SK-N-SH treated with all-trans-retinoic acid at 6 μM for 48 hours (cell line): ENCODE measurements at regions not wholly inside any gene's neighbourhood (a gene's known extent, or its start where the extent isn't known, plus 50 kb on each side); places are given as distances from the start of the nearest gene placed in this dataset.
A peak's percentile ranks its signal among the peaks of the same experiment; 100 is the strongest.

ENCODE experiments used
- ATAC-seq: fragments of 200-7000 bp; cut with Tn5 transposase; 3 replicates; pipeline ENCODE4 v1.9.1; 2020; ENCODE audit warnings: mild to moderate bottlenecking, moderate library complexity
- ARNTL ChIP-seq: fragments of 450-650 bp; formaldehyde crosslinking; IDR thresholded peaks from 2 replicates; pipeline ENCODE4 v1.5.0; 2020; ENCODE audit warnings: low read depth, mild to moderate bottlenecking, moderate library complexity, borderline replicate concordance
- BACH2 ChIP-seq: fragments of 250-450 bp; sonication (Bioruptor Pico); IDR thresholded peaks from 2 replicates; pipeline ENCODE4 v1.9.0; 2021; ENCODE audit warnings: mild to moderate bottlenecking, borderline replicate concordance
- CSDC2 ChIP-seq: fragments of 250-450 bp; sonication (Bioruptor Pico); IDR thresholded peaks from 2 replicates; pipeline ENCODE4 v1.5.0; 2020; ENCODE audit warnings: mild to moderate bottlenecking, moderate library complexity
- ESRRG ChIP-seq: fragments of 250-450 bp; sonication (Bioruptor Pico); IDR thresholded peaks from 2 replicates; pipeline ENCODE4 v1.6.1; 2021; ENCODE audit warnings: mild to moderate bottlenecking
- GLIS3 ChIP-seq: fragments of 250-450 bp; sonication (Bioruptor Pico); IDR thresholded peaks from 2 replicates; pipeline ENCODE4 v1.5.0; 2020; ENCODE audit warnings: mild to moderate bottlenecking, moderate library complexity
- ISL1 ChIP-seq: fragments of 250-450 bp; sonication (Bioruptor Pico); IDR thresholded peaks from 2 replicates; pipeline ENCODE4 v2.1.2; 2022; ENCODE audit warnings: mild to moderate bottlenecking, moderate library complexity
- OSR1 ChIP-seq: fragments of 250-450 bp; sonication (Bioruptor Pico); IDR thresholded peaks from 2 replicates; pipeline ENCODE4 v1.8.0; 2022; ENCODE audit warnings: moderate library complexity, mild to moderate bottlenecking, inconsistent platforms
- SNAI2 ChIP-seq: fragments of 250-450 bp; sonication (Bioruptor Pico); IDR thresholded peaks from 2 replicates; pipeline ENCODE4 v1.5.0; 2020; ENCODE audit warnings: mild to moderate bottlenecking, moderate library complexity
- TCF4 ChIP-seq: fragments of 250-450 bp; sonication (Bioruptor Pico); IDR thresholded peaks from 2 replicates; pipeline ENCODE4 v1.8.0; 2021; ENCODE audit warnings: mild to moderate bottlenecking, moderate library complexity, borderline replicate concordance
- TOX ChIP-seq: fragments of 250-450 bp; sonication (Bioruptor Pico); IDR thresholded peaks from 2 replicates; pipeline ENCODE4 v1.8.0; 2021; ENCODE audit warnings: mild to moderate bottlenecking, moderate library complexity, borderline replicate concordance
- ZC3H10 ChIP-seq: fragments of 250-450 bp; sonication (Bioruptor Pico); IDR thresholded peaks from 2 replicates; pipeline ENCODE4 v1.5.1; 2021; ENCODE audit warnings: mild to moderate bottlenecking, moderate library complexity
- ZFP3 ChIP-seq: fragments of 250-450 bp; sonication (Bioruptor Pico); IDR thresholded peaks from 2 replicates; pipeline ENCODE4 v1.5.0; 2020; ENCODE audit warnings: mild to moderate bottlenecking, moderate library complexity
- ZNF565 ChIP-seq: fragments of 450-650 bp; formaldehyde crosslinking; conservative IDR thresholded peaks from 2 replicates; pipeline ENCODE4 v1.5.0; 2020; ENCODE audit warnings: low read depth, mild to moderate bottlenecking, moderate library complexity
- ZNF70 ChIP-seq: fragments of 450-650 bp; formaldehyde crosslinking; IDR thresholded peaks from 2 replicates; pipeline ENCODE4 v1.5.0; 2020; ENCODE audit warnings: mild to moderate bottlenecking, moderate library complexity
- ZNF8 ChIP-seq: fragments of 450-650 bp; formaldehyde crosslinking; IDR thresholded peaks from 2 replicates; pipeline ENCODE4 v1.5.0; 2020; ENCODE audit warnings: mild to moderate bottlenecking, moderate library complexity
- TF ChIP-seq, protein P1 (sequence below): fragments of 250-450 bp; sonication (Bioruptor Pico); IDR thresholded peaks from 2 replicates; pipeline ENCODE4 v1.8.0; 2021; ENCODE audit warnings: low read depth, mild to moderate bottlenecking, moderate library complexity, borderline replicate concordance
- TF ChIP-seq, protein P2 (sequence below): fragments of 250-450 bp; sonication (Bioruptor Pico); IDR thresholded peaks from 2 replicates; pipeline ENCODE4 v1.5.1; 2020; ENCODE audit warnings: low read depth, mild to moderate bottlenecking, moderate library complexity
- TF ChIP-seq, protein P3 (sequence below): fragments of 250-450 bp; sonication (Bioruptor Pico); IDR thresholded peaks from 2 replicates; pipeline ENCODE4 v1.5.0; 2020; ENCODE audit warnings: mild to moderate bottlenecking, moderate library complexity

DNA sequence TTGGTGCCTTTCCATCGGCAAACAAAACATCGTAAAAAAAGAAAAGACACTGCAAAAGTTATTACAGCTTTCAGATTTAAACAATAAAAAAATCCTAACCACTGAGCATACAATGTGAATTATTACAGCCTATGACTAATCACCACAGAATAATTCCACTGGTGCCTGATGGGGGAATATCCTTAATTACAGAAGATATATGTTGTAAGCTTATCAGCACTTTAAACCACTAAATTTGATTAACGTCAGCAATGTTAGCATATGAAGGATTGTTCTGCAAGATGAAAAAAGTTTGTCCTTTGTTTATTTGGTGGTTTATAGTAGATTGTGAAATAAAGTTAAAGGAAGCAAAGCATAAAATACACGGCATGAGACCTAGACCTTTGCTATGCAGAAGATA lies 210.2 kb upstream of the ADAMTS3 start:
- TF ChIP-seq ISL1 (CRISPR knock-in tag) = peak; percentile 45; the same call in 1 of the 2 replicates
- TF ChIP-seq, protein P1, sequence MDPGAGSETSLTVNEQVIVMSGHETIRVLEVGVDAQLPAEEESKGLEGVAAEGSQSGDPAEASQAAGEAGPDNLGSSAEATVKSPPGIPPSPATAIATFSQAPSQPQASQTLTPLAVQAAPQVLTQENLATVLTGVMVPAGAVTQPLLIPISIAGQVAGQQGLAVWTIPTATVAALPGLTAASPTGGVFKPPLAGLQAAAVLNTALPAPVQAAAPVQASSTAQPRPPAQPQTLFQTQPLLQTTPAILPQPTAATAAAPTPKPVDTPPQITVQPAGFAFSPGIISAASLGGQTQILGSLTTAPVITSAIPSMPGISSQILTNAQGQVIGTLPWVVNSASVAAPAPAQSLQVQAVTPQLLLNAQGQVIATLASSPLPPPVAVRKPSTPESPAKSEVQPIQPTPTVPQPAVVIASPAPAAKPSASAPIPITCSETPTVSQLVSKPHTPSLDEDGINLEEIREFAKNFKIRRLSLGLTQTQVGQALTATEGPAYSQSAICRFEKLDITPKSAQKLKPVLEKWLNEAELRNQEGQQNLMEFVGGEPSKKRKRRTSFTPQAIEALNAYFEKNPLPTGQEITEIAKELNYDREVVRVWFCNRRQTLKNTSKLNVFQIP (CRISPR knock-in tag) = no peak
- ATAC-seq = no peak

DNA sequence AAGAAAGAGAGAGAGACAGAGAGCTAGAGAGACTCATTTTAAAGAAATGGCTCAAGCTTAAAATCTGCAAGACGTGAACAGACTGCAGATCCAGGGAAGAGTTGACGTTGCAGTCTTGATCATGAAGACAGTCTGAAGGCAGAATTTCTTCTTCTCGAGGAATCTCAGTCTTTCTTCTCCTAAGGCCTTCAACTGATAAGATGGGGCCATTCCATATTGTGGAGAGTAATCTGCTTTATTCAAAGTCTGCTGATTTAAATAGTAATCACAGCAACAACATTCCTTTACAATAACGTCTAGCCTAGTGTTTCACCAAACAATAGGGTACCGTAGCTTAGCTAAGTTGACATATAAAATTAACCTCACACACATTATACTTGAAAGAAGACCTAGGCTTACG lies 208.4 kb upstream of the ADAMTS3 start:
- TF ChIP-seq BACH2 (CRISPR knock-in tag) (no peak), ISL1 (CRISPR knock-in tag) (no peak), CSDC2 (no peak), SNAI2 (CRISPR knock-in tag) (no peak), ZNF70 (no peak), ZNF8 (CRISPR knock-in tag) (no peak), ZNF565 (CRISPR knock-in tag) (no peak), TOX (CRISPR knock-in tag) (no peak)
- TF ChIP-seq, protein P2, sequence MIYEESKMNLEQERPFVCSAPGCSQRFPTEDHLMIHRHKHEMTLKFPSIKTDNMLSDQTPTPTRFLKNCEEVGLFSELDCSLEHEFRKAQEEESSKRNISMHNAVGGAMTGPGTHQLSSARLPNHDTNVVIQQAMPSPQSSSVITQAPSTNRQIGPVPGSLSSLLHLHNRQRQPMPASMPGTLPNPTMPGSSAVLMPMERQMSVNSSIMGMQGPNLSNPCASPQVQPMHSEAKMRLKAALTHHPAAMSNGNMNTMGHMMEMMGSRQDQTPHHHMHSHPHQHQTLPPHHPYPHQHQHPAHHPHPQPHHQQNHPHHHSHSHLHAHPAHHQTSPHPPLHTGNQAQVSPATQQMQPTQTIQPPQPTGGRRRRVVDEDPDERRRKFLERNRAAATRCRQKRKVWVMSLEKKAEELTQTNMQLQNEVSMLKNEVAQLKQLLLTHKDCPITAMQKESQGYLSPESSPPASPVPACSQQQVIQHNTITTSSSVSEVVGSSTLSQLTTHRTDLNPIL (CRISPR knock-in tag) = no peak
- TF ChIP-seq, protein P1 (CRISPR knock-in tag) = no peak
- no peak for ATAC-seq

DNA sequence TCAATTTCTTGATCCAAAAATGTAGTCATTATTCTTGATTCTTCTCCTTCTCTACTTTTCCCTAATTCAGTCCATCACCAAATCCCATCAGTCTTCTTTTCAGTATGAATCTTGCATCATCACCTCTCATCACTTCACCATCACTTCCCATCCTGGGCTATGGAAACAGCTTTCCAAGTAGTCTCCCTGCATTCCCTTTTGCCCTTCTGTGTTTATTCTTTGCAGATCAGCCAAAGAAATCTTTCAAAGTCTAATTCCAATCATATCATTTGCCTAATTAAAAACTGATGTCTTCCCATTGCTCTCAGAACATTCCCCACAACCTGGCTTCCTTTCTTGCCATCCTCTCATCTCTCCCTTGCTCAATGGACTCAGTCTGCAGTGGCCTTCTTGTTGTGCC lies 201.7 kb upstream of the ADAMTS3 start:
- TF ChIP-seq CSDC2 = no peak
- no peak for TF ChIP-seq ARNTL (CRISPR knock-in tag)
- TF ChIP-seq, all 23 proteins: peak for 0
- no peak for ATAC-seq

DNA sequence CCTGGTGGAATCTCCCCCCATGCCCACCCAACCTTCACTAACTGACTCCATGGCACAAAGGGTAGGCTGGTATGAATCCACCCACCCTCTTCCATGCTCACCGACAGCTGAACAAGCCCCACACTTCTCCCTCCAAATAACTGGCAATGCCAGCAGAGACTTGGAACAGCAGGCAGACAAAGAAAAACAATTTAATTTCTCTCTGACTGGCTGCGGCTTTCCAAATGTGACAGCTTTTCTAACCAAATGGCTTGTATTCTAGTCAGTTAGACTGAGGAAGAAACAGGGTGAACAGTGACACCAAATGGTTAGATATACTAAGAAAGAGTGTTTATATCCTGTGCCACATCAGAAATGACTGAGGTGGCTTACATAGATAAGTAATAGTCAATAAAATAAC lies 199.3 kb upstream of the ADAMTS3 start:
- TF ChIP-seq ZNF8 (CRISPR knock-in tag) = no peak
- no peak for TF ChIP-seq ARNTL (CRISPR knock-in tag)
- TF ChIP-seq GLIS3 (CRISPR knock-in tag) = no peak
- TF ChIP-seq, protein P3, sequence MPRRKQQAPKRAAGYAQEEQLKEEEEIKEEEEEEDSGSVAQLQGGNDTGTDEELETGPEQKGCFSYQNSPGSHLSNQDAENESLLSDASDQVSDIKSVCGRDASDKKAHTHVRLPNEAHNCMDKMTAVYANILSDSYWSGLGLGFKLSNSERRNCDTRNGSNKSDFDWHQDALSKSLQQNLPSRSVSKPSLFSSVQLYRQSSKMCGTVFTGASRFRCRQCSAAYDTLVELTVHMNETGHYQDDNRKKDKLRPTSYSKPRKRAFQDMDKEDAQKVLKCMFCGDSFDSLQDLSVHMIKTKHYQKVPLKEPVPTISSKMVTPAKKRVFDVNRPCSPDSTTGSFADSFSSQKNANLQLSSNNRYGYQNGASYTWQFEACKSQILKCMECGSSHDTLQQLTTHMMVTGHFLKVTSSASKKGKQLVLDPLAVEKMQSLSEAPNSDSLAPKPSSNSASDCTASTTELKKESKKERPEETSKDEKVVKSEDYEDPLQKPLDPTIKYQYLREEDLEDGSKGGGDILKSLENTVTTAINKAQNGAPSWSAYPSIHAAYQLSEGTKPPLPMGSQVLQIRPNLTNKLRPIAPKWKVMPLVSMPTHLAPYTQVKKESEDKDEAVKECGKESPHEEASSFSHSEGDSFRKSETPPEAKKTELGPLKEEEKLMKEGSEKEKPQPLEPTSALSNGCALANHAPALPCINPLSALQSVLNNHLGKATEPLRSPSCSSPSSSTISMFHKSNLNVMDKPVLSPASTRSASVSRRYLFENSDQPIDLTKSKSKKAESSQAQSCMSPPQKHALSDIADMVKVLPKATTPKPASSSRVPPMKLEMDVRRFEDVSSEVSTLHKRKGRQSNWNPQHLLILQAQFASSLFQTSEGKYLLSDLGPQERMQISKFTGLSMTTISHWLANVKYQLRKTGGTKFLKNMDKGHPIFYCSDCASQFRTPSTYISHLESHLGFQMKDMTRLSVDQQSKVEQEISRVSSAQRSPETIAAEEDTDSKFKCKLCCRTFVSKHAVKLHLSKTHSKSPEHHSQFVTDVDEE = no peak
- TF ChIP-seq ZC3H10 (CRISPR knock-in tag) = no peak
- TF ChIP-seq ESRRG (CRISPR knock-in tag) = no peak
- TF ChIP-seq ZNF565 (CRISPR knock-in tag) = no peak
- TF ChIP-seq TCF4 (CRISPR knock-in tag) = no peak
- TF ChIP-seq OSR1 = no peak
- TF ChIP-seq CSDC2 = no peak
- TF ChIP-seq BACH2 (CRISPR knock-in tag) = no peak
- TF ChIP-seq ZFP3 (CRISPR knock-in tag) = no peak
- TF ChIP-seq, protein P2 (CRISPR knock-in tag) = no peak
- TF ChIP-seq ISL1 (CRISPR knock-in tag) = no peak
- TF ChIP-seq, all 23 proteins: peak for 0
- ATAC-seq = peak; percentile 68
